ENCODE measurements at regions not wholly inside any gene's neighbourhood (a gene's known extent, or its start where the extent isn't known, plus 50 kb on each side); places are given as distances from the start of the nearest gene placed in this dataset.
"Not testable (repeated sequence)": the region's sequence is repeated elsewhere in the genome, so short reads cannot be mapped to it uniquely, and the experiment has no call there.

DNA sequence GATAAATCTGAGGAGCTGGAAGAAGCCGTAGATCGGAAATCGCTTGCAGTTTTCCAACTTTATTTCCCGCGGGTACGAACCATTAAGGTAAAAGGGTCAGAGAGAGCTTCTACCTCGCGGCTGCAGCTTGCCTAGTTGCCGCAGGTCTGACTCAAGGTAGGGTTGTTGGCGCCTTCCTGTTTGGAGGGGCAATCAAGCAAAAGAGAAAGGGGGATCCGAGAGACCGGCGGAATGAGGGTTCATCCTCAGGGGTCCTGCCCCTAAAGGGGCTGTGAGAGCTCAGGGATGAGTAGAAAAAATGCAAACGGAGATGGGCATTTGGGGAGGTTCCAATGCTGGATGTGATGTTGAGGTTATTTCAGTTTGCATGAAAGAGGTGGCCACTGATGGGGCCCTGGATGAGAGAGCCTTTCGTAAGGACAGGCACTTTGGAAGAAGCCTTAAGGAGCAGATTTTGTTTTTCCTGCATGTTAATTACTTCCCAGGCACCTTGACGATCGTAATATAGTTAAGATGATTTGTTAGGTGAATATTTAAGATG, 265.4 kb downstream of the CGGBP1 start:
- DNase-seq (ENCODE audit: low read depth in 3 of 3) = no peak

DNA sequence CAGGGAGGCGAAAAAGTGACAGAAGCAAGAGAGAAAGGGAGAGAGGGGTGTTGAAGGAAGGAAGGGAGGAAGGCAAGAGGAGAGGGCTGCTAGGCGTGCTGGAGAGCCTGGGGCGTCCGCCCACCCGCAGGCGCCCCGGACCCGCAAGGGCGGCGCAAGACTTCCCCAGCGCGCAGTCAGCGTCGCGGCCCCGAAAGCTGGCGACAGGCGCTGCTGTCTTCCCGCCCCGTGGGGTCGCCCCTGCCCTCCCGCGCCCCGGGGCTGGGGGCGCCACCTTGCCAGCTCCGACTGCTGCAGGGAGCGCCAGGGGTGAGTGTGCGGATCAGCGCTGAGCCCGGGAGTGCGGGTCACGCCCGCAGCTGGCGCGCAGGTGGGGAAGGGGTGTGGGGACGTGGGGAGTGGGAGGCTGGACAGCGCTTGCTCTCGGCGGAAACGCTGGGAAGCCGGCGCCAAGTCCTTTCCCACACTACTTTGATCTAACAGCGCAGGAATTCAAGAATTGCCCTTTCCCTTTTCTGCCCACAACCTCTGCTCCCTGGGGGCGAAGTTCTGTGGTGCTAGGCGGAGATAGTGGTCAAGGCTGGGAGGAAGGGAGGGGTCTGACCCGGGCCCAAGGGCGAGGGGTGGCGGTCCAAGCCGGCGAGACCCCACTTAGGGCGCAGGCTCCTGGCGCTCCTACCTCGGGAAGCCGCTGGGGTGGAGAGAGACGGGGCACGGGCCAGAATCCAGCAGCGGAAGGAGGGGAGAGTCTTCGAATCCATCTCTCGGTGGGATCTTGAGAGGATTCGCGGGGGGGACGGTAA, 266.1 kb downstream of the CGGBP1 start, which contains the start of gene HTR1F:
Gene HTR1F, plus strand, starts transcription at position 173 of the 803 bp plus-strand sequence.
- DNase-seq (ENCODE audit: low read depth in 3 of 3) = no peak

DNA sequence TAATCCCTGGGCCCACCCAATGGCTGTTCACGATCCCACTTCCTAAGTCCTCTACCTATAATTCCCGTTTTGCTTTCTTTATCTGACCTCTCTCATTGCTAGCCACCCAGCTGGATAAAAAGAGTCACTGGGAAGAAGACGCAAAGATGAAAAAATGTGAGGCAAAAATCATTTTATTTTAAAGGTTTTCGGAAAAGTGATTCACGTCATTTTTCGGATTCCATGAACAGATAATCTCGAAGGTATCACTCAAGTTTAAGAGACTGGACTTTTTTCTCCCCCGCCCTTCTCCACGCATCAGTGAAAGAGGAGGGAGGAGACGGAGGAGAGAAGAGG, 266.6 kb downstream of the CGGBP1 start:
- no peak for DNase-seq (ENCODE audit: low read depth in 3 of 3)

DNA sequence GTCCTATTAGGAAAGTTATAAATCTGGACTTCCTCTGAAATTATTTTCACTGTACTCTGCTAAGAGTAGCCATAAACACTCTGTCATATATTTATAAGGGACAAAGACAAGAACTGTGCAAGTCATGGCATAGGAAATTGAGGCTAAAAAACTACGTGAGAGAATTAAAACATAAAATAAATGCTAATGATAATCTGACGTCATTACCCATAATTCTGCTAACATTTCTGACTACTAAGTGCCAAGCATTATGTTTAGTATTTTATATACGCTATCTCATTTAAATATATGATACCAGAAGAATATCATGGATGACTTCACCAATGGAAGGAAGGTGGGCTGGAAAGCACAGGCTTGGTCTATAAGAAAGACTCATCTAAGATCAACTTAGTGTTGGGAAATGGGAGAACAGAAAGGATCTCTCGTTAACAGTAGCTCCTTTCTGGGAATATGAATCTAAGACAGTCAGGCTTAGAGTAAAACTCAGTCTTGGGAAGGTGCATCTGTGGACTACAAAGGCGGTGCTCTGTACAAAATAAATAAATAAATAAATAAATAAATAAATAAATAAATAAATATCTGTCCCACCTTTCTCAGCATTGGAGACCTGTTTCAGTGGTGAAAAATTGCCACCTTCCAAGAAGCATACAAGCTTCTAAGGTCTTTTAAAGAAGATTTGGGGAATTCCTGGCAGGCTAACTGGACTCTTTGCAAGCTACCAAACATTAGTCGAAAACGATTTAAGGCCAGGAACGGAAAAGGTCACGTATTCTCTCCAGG, 267.4 kb downstream of the CGGBP1 start:
- DNase-seq (ENCODE audit: low read depth in 3 of 3) = no peak

DNA sequence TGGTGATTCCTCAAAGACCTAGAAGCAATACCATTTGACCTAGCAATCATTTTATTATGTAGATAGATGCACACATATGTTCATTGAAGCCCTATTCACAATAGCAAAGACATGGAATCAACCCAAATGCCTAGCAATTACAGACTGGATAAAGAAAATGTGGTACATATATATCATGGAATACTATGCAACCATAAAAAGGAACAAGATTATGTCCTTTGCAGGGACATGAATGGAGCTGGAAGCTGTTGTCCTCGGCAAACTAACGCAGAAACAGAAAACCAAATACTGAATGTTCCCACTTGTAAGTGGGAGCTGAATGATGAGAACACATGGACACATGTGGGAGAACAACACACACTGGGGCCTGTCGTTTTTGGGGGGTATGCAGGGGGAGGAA, 269.8 kb downstream of the CGGBP1 start:
- DNase-seq (ENCODE audit: low read depth in 3 of 3) = not testable (repeated sequence)

DNA sequence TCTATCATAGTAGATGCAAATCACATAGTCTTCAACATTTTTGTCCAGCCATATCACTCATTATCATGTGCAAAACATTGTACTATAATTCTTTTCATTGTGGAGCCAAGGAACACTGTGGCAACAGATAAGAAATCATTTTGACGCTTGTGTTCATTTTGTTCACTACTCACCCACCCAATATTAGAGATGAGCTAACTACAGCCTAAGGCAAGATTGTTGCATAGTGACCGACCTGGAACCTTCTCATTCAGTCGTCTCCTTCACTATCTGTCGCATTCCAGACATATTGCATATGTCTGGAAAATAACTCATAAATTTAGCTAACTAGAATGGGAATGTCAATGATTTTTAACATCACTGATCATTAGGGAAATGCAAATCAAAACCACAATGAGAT, 270.3 kb downstream of the CGGBP1 start:
- DNase-seq (ENCODE audit: low read depth in 3 of 3) = no peak

DNA sequence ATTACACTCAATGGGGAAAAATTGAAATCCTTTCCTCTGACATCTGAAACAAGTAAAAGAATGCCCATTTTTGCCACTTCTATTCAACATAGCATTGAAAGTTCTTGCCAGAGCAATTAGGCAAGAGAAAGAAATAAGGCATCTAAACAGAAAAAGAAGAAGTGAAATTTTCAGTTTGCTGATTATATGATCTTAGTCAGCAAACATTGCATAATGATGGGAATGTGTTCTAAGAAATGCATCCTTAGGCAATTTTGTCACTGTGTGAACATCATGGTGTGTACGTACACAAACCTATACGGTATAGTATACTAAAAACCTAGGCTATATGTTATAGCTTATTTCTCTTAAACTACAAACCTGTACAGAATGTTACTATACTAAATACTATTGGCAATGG, 278.0 kb downstream of the CGGBP1 start:
- DNase-seq (ENCODE audit: low read depth in 3 of 3) = no peak

DNA sequence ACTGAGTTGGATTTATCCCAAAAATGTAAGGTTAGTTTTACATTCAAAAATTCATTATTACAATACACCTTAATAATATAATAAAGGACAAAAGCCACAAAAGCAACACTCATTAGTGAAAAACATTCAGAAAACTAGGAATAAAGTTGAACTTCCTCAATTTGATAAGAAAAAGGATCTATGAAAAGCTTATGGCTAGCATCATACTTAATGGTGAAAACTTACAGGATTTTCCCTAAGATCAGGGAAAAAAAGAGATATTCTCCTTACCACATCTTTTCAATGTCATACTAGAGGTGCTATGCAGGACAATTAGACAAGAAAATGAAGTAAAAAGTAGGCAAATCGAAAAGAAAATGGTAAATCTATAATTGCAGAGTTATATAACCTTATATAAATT, 279.9 kb downstream of the CGGBP1 start:
- no peak for DNase-seq (ENCODE audit: low read depth in 3 of 3)

DNA sequence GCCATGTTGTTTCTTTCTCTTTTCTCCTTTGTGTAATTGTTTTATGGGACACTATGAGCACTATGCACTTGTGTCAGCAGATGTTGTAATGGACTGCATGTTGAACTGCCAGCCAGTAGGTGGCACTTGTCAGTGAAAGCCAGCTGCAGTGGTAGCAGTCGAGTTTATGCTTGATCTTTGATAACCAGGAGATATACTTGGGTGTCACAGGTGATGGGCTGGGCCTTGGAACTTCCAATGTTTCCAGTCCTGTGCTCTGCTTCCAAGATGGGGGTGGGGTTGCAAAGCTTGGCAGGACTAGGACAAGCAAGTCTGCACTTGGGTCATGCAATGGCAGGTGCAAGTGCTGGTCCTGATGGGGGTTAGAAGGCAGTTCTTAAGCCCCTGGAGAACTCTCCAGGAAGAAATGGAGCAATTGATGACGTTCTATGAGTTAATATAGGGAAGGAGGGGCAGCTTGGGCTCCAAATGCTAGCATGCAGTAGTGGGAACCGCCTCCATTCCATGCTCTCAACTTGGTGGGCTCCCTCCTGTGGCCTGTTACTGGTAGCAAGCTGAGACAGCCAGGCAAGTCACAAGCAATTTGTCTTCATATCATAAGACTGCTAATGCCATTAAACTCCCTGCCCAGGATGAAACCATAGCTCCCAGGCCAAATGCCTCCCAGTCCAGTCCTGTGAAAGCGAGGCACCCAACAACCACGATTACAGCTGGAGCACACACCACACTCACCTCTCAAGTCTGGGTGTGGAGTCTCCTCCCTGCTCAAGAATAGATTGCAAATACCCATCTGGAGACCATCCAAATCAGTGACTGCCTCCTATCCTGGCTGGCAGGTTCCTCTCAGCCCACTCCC, 287.2 kb downstream of the CGGBP1 start:
- peak in 1 of 3 experiments; percentile 5 for DNase-seq (ENCODE audit: low read depth in 3 of 3)

DNA sequence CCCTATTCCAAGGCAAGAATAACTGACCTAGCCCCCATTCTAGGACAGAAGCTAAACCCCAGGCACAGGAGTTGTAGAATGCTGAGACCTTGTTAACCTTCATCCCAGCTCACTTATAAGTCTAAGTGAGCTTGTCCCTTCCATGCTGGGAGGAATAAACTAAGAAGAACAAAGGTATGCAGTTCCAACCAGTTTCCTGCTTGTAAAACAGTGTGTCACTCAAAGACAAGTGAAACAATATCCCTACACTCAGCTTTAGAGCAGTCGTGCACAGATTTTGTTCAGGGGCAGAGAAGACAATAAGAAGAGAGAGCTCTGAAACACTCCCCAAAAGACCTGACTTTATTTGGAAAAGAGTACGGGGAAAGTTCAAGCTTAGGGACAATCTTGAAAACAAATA, 292.1 kb downstream of the CGGBP1 start:
- no peak for DNase-seq (ENCODE audit: low read depth in 3 of 3)

DNA sequence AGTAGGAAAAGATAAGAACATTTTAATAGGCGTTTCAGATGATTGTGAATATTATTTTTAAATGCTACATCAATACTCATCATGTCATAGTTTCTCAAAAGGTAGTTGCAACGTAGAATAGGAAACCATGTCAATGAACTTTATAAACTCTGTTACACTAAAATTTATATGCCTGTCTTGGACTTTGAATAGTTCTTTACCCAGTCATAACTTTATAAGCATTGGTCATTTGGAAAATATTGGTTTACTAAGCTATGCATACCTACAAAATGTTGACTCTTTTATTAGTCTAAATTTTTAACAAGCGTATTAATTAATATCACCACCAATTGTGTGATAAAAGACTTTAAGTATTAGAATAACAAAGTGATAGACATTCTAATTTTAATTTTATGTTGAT, 293.5 kb downstream of the CGGBP1 start:
- DNase-seq (ENCODE audit: low read depth in 3 of 3) = no peak

DNA sequence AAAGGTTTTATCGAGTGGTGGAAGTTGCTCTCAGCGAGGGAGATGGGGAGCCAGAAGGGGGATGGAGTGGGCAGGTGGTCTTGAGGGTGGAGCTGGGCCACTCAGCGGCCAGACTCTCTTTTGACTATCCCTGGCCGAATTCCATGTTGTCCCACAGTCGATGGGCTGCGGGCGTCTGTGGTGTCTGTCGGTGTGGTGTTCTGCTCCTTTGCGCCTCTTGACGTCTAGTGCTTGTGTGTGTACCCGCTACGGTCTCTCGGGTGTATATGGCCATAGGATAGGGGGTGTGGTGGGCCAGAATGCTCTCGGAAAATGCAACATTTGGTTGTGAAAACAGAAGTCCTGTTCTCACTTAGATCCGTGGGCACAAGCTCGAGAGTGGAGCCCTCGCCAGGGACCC, 297.0 kb downstream of the CGGBP1 start:
- no peak for DNase-seq (ENCODE audit: low read depth in 3 of 3)

DNA sequence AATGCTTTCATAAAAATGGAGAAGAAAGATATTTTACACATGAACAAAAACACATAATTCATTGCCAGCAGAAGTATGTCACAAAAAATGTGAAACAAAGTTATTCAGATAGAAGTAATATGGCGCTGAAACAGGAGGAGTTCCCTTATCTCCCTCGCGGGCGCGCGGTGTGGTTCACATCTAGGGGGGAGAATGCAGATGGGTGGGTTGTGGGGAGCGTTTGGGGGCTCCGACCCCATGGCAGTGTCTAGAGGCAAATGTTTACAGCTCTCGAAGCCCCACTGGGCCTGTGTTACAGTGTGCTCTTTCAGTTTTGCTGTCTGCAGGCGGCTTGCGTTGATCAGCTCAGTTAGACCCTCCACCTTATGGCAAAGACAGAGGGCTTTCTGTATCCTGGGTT, 297.5 kb downstream of the CGGBP1 start:
- no peak for DNase-seq (ENCODE audit: low read depth in 3 of 3)

DNA sequence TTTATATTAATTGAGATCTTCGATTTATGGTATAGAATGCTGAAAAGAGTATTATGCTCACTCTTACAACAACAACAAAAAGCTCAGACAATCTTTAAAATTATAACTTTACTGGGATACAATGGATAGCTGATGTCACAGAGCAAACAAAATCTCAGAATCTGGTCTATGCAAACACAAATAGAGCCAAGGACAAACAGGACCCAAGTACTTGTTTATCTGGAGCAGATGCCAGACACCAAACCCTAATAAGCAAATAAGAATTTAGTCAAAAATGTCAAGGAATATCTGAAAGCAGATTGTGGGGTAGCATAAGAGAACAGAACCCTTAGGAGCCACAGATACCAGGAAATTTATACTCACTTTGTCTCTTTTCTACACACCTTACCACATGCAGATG, 302.2 kb downstream of the CGGBP1 start:
- DNase-seq (ENCODE audit: low read depth in 3 of 3) = no peak

DNA sequence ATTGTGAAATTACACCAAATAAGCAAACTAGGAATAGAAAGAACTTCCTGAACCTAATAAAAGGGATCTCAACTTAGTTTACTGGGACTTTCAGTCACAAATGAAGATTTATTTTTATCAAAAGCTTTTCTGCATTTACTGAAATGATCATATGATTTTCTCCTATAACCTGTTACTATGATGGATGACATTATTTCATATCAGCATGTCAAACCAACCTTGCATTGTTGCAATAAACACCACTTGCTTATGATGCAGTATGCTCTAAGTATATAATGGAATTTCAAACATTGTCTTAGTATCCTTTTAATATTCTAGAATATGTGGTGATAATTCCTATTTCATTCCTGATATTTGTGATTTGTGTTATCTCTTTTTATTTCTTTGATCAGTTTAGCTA, 303.0 kb downstream of the CGGBP1 start:
- DNase-seq (ENCODE audit: low read depth in 3 of 3) = no peak

DNA sequence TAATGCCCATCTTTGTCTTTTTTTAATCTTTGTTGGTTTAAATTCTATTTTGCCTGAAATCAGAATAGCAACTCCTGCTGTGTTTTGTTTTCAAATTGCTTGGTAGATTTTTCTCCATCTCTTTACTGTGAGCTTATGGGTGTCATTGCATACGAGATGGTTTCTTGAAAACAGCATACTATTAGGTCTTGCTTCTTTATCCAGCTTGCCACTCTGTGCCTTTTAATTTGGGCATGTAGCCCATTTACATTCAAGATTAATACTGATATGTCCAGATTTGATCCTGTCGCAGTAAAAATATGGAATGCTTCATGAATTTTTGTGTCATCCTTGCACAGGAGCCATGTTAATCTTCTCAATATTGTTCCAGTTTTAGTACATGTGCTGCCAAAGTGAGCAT, 316.6 kb downstream of the CGGBP1 start:
- no peak for DNase-seq (ENCODE audit: low read depth in 3 of 3)

DNA sequence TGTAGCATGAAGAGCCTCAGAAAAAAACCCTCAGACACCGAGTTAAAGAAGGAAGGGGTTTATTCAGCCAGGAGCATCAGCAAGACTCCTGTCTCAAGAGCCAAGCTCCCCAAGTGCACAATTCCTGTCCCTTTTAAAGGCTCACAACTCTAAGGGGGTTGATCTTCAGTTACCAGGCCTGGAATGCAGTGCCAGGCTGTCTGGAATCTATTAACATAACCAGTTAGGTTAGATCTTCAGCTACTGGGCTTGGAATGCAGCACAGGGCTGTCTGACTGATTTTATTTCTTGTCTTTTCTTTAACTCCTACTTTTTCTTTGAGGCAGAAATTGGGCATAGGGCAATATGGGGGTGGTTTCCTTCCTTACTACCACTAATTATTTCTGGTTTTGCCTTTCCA, 317.9 kb downstream of the CGGBP1 start:
- not testable (repeated sequence) for DNase-seq (ENCODE audit: low read depth in 3 of 3)

DNA sequence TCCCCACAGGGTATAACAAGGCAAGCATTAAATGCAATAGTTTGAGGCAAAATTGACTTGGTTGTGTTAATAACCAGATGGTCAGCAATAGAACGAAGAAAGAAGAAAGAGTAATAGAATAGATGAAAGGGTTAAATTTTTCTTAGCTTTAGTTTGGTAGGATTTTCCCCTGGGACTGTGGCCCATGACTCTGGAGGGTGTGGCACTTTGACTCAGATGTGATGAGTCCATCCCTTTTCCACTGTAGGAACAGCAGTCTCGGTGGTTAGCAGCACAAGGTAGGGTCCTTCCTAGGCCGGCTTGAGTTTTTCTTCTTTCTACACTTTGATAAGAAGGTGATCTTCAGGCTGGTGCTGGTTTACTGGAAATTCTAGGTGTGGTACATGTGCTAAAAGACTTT, 321.0 kb downstream of the CGGBP1 start:
- not testable (repeated sequence) for DNase-seq (ENCODE audit: low read depth in 3 of 3)

DNA sequence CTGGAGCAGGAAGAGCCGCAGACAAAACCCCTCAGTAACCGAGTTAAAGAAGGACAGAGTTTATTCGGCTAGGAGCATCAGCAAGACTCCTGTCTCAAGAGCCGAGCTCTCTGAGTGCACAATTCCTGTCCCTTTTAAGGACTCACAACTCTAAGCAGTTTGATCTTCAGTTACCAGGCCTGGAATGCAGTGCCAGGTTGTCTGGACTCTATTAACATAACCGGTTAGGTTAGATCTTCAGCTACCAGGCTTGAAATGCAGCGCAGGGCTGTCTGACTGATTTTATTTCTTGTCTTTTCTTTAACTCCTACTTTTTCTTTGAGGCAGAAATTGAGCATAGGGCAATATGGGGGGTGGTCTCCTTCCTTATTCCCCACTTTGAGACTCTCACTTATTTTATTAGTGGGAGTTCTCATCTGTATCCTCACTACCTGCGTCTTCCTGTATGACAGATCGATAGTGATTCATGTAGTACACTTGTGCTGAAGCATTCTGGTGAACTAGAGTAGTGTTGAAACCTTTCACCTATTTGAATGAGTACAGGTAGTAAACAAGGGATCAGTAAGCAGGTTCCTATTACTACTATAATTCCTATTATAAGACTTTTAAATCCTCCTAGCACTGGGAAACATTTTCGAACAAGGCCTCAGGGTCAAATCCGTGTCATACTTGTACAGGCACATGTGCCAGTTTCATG, 325.0 kb downstream of the CGGBP1 start:
- no peak for DNase-seq (ENCODE audit: low read depth in 3 of 3)

DNA sequence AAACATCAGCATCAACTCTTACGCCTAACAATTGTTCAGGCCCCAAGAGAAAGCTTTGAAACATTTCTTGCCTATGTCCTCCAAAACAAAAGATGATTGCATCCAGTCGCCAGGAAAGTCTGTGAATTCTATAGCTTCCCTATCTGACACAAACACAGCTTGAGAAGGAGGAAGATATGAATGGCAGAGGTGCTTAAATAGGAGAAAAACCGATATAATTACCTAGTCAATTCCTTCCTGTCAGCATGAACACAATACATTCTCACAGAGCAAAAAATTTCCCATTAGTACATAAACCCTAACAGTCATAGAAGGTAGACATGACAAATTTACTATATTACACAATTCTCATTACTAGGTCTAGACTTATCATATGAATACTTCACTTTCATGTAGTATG, 326.5 kb downstream of the CGGBP1 start:
- no peak for DNase-seq (ENCODE audit: low read depth in 3 of 3)

DNA sequence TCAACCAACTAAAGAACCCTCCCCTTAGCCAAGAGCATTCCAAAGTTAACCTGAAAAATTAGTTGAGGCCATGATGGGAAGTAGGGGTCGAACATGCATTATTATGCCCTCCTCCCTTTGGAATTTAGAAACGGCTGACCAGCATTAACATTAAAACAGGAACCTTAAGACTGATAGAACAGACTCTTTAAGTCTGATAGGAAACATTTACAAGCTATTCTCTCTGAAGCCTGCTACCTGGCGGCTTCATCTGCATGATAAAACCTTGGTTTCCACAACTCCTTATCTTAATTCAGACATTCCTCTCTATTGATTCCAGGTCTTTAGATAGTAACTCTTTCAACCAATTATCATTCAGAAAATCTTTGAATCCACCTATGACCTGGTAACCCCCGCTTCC, 331.0 kb downstream of the CGGBP1 start:
- DNase-seq (ENCODE audit: low read depth in 3 of 3) = no peak
